HEK293T (cell line): ENCODE measurements at regions not wholly inside any gene's neighbourhood (a gene's known extent, or its start where the extent isn't known, plus 50 kb on each side); places are given as distances from the start of the nearest gene placed in this dataset.

Experiments used
- CTCF ChIA-PET: fragments of 350-600 bp; formaldehyde crosslinking; extraction: SDS; loops from one replicate; lab custom pipeline; 2021; ENCODE audit warnings: antibody characterized with exemption, inconsistent platforms; lab: Yijun Ruan, JAX
- POLR2A ChIA-PET: fragments of 350-600 bp; formaldehyde crosslinking; extraction: SDS; loops from one replicate; lab custom pipeline; 2020; ENCODE audit warnings: antibody characterized with exemption, inconsistent platforms; lab: Yijun Ruan, JAX
- DNase-seq: peaks from one replicate; pipeline ENCODE4 v3.0.0; 2012; ENCODE audit warnings: mixed read lengths; ENCODE audit errors: extremely low spot score
- ARNT ChIP-seq: fragments of 450-650 bp; IDR thresholded peaks from 2 replicates; pipeline ENCODE4 v1.6.1; 2017; ENCODE audit warnings: mild to moderate bottlenecking
- BHLHE40 ChIP-seq: fragments of 450-650 bp; IDR thresholded peaks from 2 replicates; pipeline ENCODE4 v1.6.1; 2016; ENCODE audit warnings: mild to moderate bottlenecking, moderate library complexity, borderline replicate concordance
- CTBP1 ChIP-seq: fragments of 450-650 bp; IDR thresholded peaks from 2 replicates; pipeline ENCODE4 v1.6.1; 2016; ENCODE audit warnings: borderline replicate concordance
- ELF4 ChIP-seq: fragments of 450-650 bp; IDR thresholded peaks from 2 replicates; pipeline ENCODE4 v1.6.1; 2017; ENCODE audit warnings: antibody characterized with exemption
- FOXA1 ChIP-seq: fragments of 450-650 bp; IDR thresholded peaks from 2 replicates; pipeline ENCODE4 v1.6.1; 2016; ENCODE audit warnings: mild to moderate bottlenecking
- FOXK2 ChIP-seq: fragments of 450-650 bp; IDR thresholded peaks from 2 replicates; pipeline ENCODE4 v1.6.1; 2016; ENCODE audit warnings: mild to moderate bottlenecking
- FOXM1 ChIP-seq: fragments of 450-650 bp; IDR thresholded peaks from 2 replicates; pipeline ENCODE4 v1.6.1; 2017; ENCODE audit warnings: mild to moderate bottlenecking, borderline replicate concordance
- HDGF ChIP-seq: fragments of 450-650 bp; IDR thresholded peaks from 2 replicates; pipeline ENCODE4 v1.6.1; 2017; ENCODE audit warnings: antibody characterized with exemption, borderline replicate concordance
- L3MBTL2 ChIP-seq: fragments of 450-650 bp; conservative IDR thresholded peaks from 2 replicates; pipeline ENCODE4 v1.6.1; 2016; ENCODE audit warnings: mild to moderate bottlenecking
- LEF1 ChIP-seq: fragments of 450-650 bp; IDR thresholded peaks from 2 replicates; pipeline ENCODE4 v1.6.1; 2017; ENCODE audit warnings: mild to moderate bottlenecking, borderline replicate concordance
- NFRKB ChIP-seq: fragments of 450-650 bp; IDR thresholded peaks from 2 replicates; pipeline ENCODE4 v1.6.1; 2016; ENCODE audit warnings: mild to moderate bottlenecking, moderate library complexity
- PKNOX1 ChIP-seq: fragments of 450-650 bp; IDR thresholded peaks from 2 replicates; pipeline ENCODE4 v1.6.1; 2016
- SP1 ChIP-seq: fragments of 450-650 bp; IDR thresholded peaks from 2 replicates; pipeline ENCODE4 v1.6.1; 2017
- SUZ12 ChIP-seq: fragments of 450-650 bp; IDR thresholded peaks from 2 replicates; pipeline ENCODE4 v1.6.1; 2016; ENCODE audit warnings: mild to moderate bottlenecking
- TARDBP ChIP-seq: fragments of 450-650 bp; IDR thresholded peaks from 2 replicates; pipeline ENCODE4 v1.6.1; 2016
- ZNF384 ChIP-seq: fragments of 450-650 bp; IDR thresholded peaks from 2 replicates; pipeline ENCODE4 v1.6.1; 2016

DNA sequence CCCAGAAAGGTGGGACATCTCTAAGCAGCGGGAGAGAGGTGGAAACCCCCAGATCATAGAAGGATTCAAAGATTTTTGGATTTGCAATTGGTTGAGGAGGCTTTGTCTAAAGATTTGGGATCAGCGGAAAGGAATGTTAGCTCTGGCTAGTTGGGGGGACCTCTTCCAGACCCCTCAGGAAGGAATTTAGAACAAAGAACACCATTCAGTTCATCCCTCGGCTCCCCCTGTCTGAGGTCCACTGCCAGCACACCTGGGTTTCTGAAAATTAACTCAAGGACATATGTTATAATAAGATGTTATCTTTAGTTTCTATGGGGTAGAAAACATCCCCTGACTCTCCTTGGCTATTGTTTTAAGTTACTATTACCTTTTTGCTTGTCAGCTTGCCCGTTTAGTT lies 163.6 kb downstream of the CEP135 start:
- CTCF ChIA-PET: no interaction called here
- POLR2A ChIA-PET: no interaction called here
- TF ChIP-seq LEF1 (no peak), CTBP1 (no peak), PKNOX1 (no peak), ELF4 (no peak), FOXK2 (no peak), BHLHE40 (no peak), SP1 (no peak), NFRKB (no peak), SUZ12 (no peak), ARNT (no peak), L3MBTL2 (no peak), HDGF (no peak), FOXA1 (no peak)
- no peak for DNase-seq

GRCh38 chr4:56106180-56107147 lies 157.7 kb downstream of the CEP135 start:
- POLR2A ChIA-PET: no interaction called here
- no peak for DNase-seq
- CTCF ChIA-PET: no interaction called here
- TF ChIP-seq NFRKB: no peak
- peak; percentile 79 for TF ChIP-seq PKNOX1

DNA sequence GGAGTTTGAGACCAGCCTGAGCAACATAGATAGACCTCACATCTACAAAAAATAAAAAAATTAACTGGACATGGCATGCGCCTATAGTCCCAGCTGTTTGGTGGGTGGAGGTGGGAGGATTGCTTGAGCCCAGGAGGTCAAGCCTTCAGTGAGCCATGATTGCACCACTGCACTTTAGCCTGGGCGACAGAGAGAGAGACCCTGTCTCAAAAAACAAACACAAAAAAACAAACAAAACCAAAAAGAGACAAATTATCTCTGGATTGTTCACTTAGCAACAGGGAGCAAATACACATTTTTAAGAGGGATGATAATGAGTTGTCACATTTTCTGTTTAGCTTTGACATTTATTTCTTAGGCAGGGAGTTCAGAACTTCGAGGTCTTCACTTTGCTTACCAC lies 155.4 kb downstream of the CEP135 start:
- ChIA-PET POLR2A (interaction anchor here (0.7 kb wide), 1 partner anchor 50 kb away, joined by 3 read pairs; no protein-coding TSS in a partner anchor), CTCF (no interaction called here)
- no peak for DNase-seq
- TF ChIP-seq FOXK2 (no peak), NFRKB (no peak), ELF4 (no peak), HDGF (no peak), ARNT (no peak), TARDBP (no peak), PKNOX1 (no peak), LEF1 (no peak), FOXM1 (no peak), SP1 (no peak), SUZ12 (no peak), BHLHE40 (no peak), FOXA1 (no peak), CTBP1 (no peak)

DNA sequence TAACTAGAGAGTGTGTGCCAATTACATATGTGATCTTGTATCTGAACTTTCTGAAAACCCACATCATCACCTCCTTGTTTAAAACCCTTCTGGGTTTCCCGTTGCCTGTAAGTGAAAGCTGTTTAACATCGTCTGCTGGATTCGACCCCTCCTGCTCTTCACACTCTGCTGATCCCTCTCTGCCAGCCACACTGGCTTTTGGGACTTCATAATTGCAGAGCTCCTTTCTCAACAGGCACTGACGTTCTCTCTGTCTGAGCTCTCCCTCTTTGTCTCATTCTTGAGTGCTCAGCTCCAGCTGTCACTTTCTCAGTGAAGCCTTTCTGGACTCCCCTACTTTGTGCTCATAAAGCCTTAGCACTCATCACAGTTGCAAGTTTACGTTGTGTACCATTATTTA lies 153.9 kb downstream of the CEP135 start:
- CTCF ChIA-PET: interaction anchor here (0.7 kb wide), 1 partner anchor 25 kb away, joined by 3 read pairs; no protein-coding TSS in a partner anchor
- TF ChIP-seq SP1 (no peak), FOXA1 (no peak), ELF4 (no peak), BHLHE40 (no peak), CTBP1 (no peak), NFRKB (no peak), FOXK2 (no peak), ARNT (no peak), L3MBTL2 (no peak), FOXM1 (no peak), PKNOX1 (no peak), ZNF384 (no peak), HDGF (no peak), LEF1 (no peak), TARDBP (no peak), SUZ12 (no peak)
- no peak for DNase-seq
- POLR2A ChIA-PET: no interaction called here

DNA sequence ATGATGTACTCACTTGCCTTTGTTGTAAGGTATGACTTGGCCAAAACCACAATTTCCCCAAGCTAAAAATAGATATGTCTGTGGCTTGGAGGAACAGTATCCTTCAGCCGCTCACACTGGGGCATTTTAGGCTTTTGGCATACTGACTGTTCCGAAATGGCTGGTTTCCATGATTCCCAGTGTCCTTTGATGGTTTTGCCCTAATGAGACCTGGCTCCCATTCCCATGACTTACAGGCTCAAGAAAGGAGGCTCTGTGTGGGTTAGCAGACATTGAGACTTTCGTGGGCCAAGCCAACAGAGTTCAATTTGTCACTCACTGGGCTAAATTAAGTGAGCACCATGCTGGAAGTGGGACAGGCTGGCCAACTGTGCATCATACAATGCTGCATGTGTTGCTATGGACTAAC lies 150.6 kb downstream of the CEP135 start:
- TF ChIP-seq LEF1 (no peak), BHLHE40 (no peak)
- CTCF ChIA-PET: no interaction called here
- POLR2A ChIA-PET: no interaction called here
- no peak for DNase-seq
